Erythroblast (primary cell): ENCODE measurements at regions not wholly inside any gene's neighbourhood (a gene's known extent, or its start where the extent isn't known, plus 50 kb on each side); places are given as distances from the start of the nearest gene placed in this dataset.

Experiments
- GATA1 ChIP-seq: IDR thresholded peaks from 2 replicates; pipeline ENCODE4 v1.6.1; 2011; ENCODE audit warnings: low read depth, mild to moderate bottlenecking, control low read depth, low read length, moderate library complexity
- POLR2A ChIP-seq: IDR thresholded peaks from 2 replicates; pipeline ENCODE4 v1.6.1; 2011; ENCODE audit warnings: mild to moderate bottlenecking, low read length

DNA sequence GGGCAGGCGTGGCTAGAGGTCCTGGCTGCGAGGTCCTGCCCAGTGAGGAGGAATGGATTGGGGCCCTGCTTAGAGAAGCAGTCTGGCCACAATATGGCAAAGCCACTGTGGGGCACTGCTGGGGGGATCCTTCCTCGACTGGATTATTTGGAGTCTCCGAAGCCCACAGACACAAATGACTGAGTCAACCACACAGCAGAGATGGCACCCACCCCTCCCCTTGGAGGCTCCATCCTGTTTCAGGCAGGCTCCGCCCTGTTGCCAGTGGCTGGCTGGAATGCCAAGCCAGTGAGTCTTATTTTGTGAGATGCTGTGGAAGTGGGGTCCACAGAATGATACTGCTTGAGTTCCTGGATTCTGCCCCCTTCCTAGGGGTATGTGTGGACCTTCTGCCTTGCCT is 363.9 kb downstream of the PPP1R2C start:
- TF ChIP-seq POLR2A: no peak
- TF ChIP-seq GATA1: no peak
